ENCODE measurements at regions not wholly inside any gene's neighbourhood (a gene's known extent, or its start where the extent isn't known, plus 50 kb on each side); places are given as distances from the start of the nearest gene placed in this dataset.

- TF ChIP-seq CTCF (IDR thresholded peaks at IDR 0.05; ENCODE audit: extremely low read depth, insufficient read depth, missing control alignments) = no peak
- in situ Hi-C loops (cut with MboI; ENCODE audit: low pct_unique_long_range_greater_than_20kb, low sequenced_read_pairs, unreplicated experiment) = no loop called here
- DNase-seq (ENCODE audit: low spot score) = no peak
Observed at GRCh38 chr15:77557564-77557963, 75.1 kb downstream of the LINGO1 start.

GRCh38 chr15:77557144-77557543 is 75.6 kb downstream of the LINGO1 start:
- no peak for DNase-seq (ENCODE audit: low spot score)
- TF ChIP-seq CTCF (IDR thresholded peaks at IDR 0.05; ENCODE audit: extremely low read depth, insufficient read depth, missing control alignments) = no peak
- in situ Hi-C loops (cut with MboI; ENCODE audit: low pct_unique_long_range_greater_than_20kb, low sequenced_read_pairs, unreplicated experiment) = no loop called here

- DNase-seq (ENCODE audit: low spot score) = no peak
- no peak for TF ChIP-seq CTCF (IDR thresholded peaks at IDR 0.05; ENCODE audit: extremely low read depth, insufficient read depth, missing control alignments)
- in situ Hi-C loops (cut with MboI; ENCODE audit: low pct_unique_long_range_greater_than_20kb, low sequenced_read_pairs, unreplicated experiment) = no loop called here
Observed at GRCh38 chr15:77556622-77557021, 76.1 kb downstream of the LINGO1 start.

GRCh38 chr15:77555232-77555631 is 77.5 kb downstream of the LINGO1 start:
- in situ Hi-C loops (cut with MboI; ENCODE audit: low pct_unique_long_range_greater_than_20kb, low sequenced_read_pairs, unreplicated experiment) = no loop called here
- TF ChIP-seq CTCF (IDR thresholded peaks at IDR 0.05; ENCODE audit: extremely low read depth, insufficient read depth, missing control alignments) = no peak
- DNase-seq (ENCODE audit: low spot score) = no peak

GRCh38 chr15:77554306-77555080 is 78.2 kb downstream of the LINGO1 start:
- TF ChIP-seq CTCF (IDR thresholded peaks at IDR 0.05; ENCODE audit: extremely low read depth, insufficient read depth, missing control alignments) = no peak
- in situ Hi-C loops (cut with MboI; ENCODE audit: low pct_unique_long_range_greater_than_20kb, low sequenced_read_pairs, unreplicated experiment) = no loop called here
- DNase-seq (ENCODE audit: low spot score) = no peak

GRCh38 chr15:77553695-77554094 is 79.0 kb downstream of the LINGO1 start:
- in situ Hi-C loops (cut with MboI; ENCODE audit: low pct_unique_long_range_greater_than_20kb, low sequenced_read_pairs, unreplicated experiment) = no loop called here
- TF ChIP-seq CTCF (IDR thresholded peaks at IDR 0.05; ENCODE audit: extremely low read depth, insufficient read depth, missing control alignments) = no peak
- no peak for DNase-seq (ENCODE audit: low spot score)

All from GM13977 (cell line).